Tibial artery (tissue), 4 donors: ENCODE measurements at regions not wholly inside any gene's neighbourhood (a gene's known extent, or its start where the extent isn't known, plus 50 kb on each side); places are given as distances from the start of the nearest gene placed in this dataset.

Experiments
- DNase-seq, 2 donors: peaks; one replicate each; pipeline ENCODE4 v3.0.0-alpha.2; 2019
- H3K27ac ChIP-seq, 2 donors: fragments of 200-600 bp; sonication (generic) in 1 of 2; 1 replicate in 1 of 2; 2 replicates in 1 of 2; pipeline ENCODE4 v1.5.1; 2018 to 2019; ENCODE audit warnings: mild to moderate bottlenecking in 1 of 2
- H3K27me3 ChIP-seq, 2 donors: fragments of 200-600 bp; sonication (generic) in 1 of 2; one replicate each; pipeline versions ENCODE4 v1.5.1 to v1.6.0; 2016 to 2019
- H3K36me3 ChIP-seq, 3 donors: fragments of 200-600 bp; sonication (generic) in 2 of 3; one replicate each; pipeline ENCODE4 v1.5.1; 2016 to 2019; ENCODE audit warnings: mild to moderate bottlenecking in 2 of 3
- H3K4me1 ChIP-seq, 4 donors: fragments of 200-600 bp; sonication (generic) in 2 of 4; 1 replicate in 3 of 4; 2 replicates in 1 of 4; pipeline ENCODE4 v1.5.1; 2016 to 2019
- H3K4me3 ChIP-seq, 2 donors: fragments of 200-600 bp; sonication (generic) in 1 of 2; 1 replicate in 1 of 2; 2 replicates in 1 of 2; pipeline ENCODE4 v1.5.1; 2018 to 2019; ENCODE audit warnings: mild to moderate bottlenecking in 2 of 2
- H3K9me3 ChIP-seq, 3 donors: fragments of 200-600 bp; sonication (generic) in 1 of 3; one replicate each; pipeline ENCODE4 v1.5.1; 2016 to 2019
- intact Hi-C: fragments of 100-400 bp; cut with DNase I; formaldehyde crosslinking; loops from one replicate; pipeline ENCODE4 v1.15.0; 2023; ENCODE audit warnings: low total_unique reads
- TF ChIP-seq, protein P1 (sequence below), 2 experiments: fragments of 200-600 bp in 1 of 2; fragments of 450-650 bp in 1 of 2; IDR thresholded peaks; one replicate each; pipeline ENCODE4 v1.5.1; 2017 to 2019; ENCODE audit warnings: antibody characterized with exemption in 2 of 2, mild to moderate bottlenecking in 1 of 2, moderate library complexity in 1 of 2

DNA sequence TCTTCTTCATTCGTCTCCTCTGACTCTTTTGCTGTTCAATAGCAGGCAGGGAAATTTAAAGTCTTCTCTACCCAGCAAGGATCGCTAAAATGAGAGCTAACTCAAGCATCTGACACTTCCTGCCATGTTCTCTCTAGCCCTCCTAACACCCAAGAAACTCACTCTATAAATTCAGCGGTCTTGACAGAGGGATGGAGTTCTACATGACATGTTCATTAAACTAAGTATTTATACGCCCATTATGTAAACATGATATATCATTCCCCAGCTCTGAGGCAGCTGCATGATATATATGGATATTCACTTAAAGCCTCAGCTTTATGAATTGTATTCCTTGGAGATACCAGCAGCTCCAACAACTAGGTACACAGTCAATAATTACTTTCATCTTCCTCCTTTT lies 231.0 kb downstream of the METTL4 start:
- TF ChIP-seq, protein P1, sequence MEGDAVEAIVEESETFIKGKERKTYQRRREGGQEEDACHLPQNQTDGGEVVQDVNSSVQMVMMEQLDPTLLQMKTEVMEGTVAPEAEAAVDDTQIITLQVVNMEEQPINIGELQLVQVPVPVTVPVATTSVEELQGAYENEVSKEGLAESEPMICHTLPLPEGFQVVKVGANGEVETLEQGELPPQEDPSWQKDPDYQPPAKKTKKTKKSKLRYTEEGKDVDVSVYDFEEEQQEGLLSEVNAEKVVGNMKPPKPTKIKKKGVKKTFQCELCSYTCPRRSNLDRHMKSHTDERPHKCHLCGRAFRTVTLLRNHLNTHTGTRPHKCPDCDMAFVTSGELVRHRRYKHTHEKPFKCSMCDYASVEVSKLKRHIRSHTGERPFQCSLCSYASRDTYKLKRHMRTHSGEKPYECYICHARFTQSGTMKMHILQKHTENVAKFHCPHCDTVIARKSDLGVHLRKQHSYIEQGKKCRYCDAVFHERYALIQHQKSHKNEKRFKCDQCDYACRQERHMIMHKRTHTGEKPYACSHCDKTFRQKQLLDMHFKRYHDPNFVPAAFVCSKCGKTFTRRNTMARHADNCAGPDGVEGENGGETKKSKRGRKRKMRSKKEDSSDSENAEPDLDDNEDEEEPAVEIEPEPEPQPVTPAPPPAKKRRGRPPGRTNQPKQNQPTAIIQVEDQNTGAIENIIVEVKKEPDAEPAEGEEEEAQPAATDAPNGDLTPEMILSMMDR (IDR thresholded peaks at IDR 0.05): no peak
- Histone ChIP-seq H3K4me3 (no peak overlapping the region), H3K9me3 (no peaks in the 10 kb centered on the region), H3K36me3 (no peaks in the 10 kb centered on the region), H3K27ac (no peak overlapping the region), H3K4me1 (no peaks in the 10 kb centered on the region), H3K27me3 (no peaks in the 10 kb centered on the region)
- intact Hi-C loops: no loop called here
- no peak for DNase-seq

DNA sequence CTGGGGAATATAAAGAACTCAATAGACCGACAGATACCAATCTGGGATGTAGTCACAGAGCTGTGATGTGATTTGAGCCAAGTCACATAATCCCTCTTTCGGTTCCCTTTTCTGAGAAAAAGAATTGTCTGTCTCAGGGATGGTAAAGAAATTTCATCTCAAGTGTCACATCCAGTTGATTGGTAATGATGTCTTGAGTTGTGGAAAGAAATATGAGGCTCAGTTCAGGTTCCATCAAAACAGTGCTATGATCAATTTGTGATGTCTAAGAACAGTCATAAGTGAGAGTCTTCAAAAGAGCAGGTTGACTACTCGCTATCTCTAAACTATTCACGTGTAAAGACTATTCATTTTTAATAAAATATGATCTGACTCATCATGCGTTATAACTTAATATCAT lies 223.3 kb downstream of the METTL4 start:
- H3K9me3 ChIP-seq: no peaks in the 10 kb centered on the region
- intact Hi-C loops: no loop called here
- TF ChIP-seq, protein P1 (IDR thresholded peaks at IDR 0.05): no peak
- H3K4me1 ChIP-seq: no peaks in the 10 kb centered on the region
- H3K4me3 ChIP-seq: no peak overlapping the region
- H3K36me3 ChIP-seq: no peaks in the 10 kb centered on the region
- H3K27ac ChIP-seq: no peak overlapping the region
- no peak for DNase-seq
- no peaks in the 10 kb centered on the region for H3K27me3 ChIP-seq

DNA sequence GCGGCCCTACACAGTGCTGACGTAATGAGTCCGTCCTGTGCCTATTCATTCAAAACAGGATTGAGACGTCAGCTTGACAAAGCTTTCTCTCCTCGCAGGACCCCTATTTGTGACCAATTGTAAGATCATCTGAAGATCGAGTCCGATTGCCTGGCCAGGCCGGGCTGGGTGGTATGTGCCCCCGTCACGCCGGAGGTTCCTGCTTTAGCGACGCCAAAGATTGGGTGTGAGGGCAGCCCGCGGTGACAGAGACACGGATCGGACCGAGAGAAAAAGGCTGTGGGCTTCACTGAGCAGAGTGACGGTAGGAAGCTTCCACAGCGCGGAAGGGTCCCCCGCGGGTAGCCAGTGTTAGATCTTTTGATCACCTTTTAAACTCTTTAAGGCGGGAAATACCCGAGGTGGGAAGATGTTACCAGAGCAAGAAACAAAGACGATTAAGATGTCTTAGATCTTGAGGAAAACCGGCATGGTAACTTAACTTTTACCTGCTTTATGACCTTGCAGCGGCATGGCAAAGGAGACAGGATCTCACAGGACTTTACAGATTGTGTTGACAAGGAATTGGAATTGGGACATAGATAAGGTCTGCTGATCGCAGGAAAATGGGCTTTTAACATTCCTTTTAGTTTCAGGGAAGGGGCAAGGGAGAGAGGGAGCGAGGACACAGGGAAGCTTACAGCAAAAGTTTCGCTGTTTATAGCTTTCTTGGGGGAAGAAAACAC lies 220.0 kb downstream of the METTL4 start:
- Histone ChIP-seq H3K4me3 (no peak overlapping the region), H3K27me3 (no peaks in the 10 kb centered on the region), H3K36me3 (no peaks in the 10 kb centered on the region), H3K9me3 (no peaks in the 10 kb centered on the region), H3K27ac (no peak overlapping the region), H3K4me1 (no peaks in the 10 kb centered on the region)
- no peak for DNase-seq
- intact Hi-C loops: no loop called here
- TF ChIP-seq, protein P1 (IDR thresholded peaks at IDR 0.05): no peak

DNA sequence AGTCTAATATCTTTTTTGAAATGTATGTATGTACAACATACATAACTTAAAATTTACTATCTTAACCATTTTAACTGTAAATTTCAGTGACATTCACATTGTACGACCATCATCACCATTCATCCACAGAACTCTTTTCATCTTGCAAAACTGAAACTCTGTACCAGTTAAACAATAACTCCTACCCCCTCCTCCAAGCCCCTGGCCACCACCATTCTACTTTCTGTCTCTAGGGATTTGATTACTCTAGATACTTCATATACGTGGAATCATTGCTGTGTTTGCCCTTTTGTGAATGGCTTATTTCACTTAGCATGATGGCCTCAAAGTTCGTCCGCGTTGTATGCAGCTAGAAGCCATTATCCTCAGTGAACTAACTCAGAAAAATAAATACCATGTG lies 217.0 kb downstream of the METTL4 start:
- H3K4me1 ChIP-seq: no peaks in the 10 kb centered on the region
- TF ChIP-seq, protein P1 (IDR thresholded peaks at IDR 0.05): no peak
- no peaks in the 10 kb centered on the region for H3K36me3 ChIP-seq
- H3K27me3 ChIP-seq: no peaks in the 10 kb centered on the region
- no peaks in the 10 kb centered on the region for H3K9me3 ChIP-seq
- no peak overlapping the region for H3K4me3 ChIP-seq
- intact Hi-C loops: no loop called here
- H3K27ac ChIP-seq: no peak overlapping the region
- no peak for DNase-seq

DNA sequence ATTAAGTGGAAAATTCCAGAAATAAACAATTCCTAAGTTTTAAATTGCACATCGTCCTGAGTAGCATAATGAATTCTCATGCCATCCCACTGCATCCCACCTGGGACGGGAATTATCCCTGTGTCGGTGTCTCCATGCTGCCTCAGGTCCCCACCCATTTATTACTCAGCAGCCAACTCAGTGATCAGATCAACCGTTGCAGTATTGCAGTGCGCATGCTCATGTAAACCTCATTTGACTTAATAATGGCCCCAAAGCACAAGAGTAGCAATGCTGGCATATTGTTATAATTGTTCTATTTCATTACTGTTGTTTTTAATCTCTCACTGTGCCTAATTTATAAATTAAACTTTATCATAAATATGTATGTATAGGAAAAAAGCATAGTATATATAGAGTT lies 214.4 kb downstream of the METTL4 start:
- Histone ChIP-seq H3K4me1 (no peaks in the 10 kb centered on the region), H3K36me3 (no peaks in the 10 kb centered on the region), H3K27me3 (no peaks in the 10 kb centered on the region), H3K4me3 (no peak overlapping the region), H3K9me3 (no peaks in the 10 kb centered on the region), H3K27ac (no peak overlapping the region)
- TF ChIP-seq, protein P1 (IDR thresholded peaks at IDR 0.05): no peak
- no peak for DNase-seq
- intact Hi-C loops: no loop called here

DNA sequence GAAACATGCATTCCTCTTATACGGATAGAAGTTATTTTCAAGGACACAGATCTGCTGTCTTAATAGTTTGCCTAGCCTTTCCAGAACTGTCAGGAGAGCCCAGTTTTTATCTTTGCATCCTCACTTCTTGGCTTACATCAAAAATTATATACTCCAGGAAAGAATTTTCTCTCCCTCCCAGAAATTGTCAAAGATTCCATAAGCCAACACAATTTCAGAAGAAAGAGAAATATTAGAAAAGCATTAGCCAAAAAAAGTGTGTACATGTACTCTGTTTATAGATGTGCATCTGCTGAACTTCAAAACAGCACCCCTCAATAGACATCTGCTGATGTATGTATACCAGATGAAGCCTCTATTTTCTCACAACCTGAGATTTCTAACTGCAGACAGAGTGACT lies 210.4 kb downstream of the METTL4 start:
- no peak overlapping the region for H3K4me3 ChIP-seq
- no peaks in the 10 kb centered on the region for H3K36me3 ChIP-seq
- TF ChIP-seq, protein P1 (IDR thresholded peaks at IDR 0.05): no peak
- DNase-seq: no peak
- no peaks in the 10 kb centered on the region for H3K27me3 ChIP-seq
- H3K4me1 ChIP-seq: no peaks in the 10 kb centered on the region
- H3K9me3 ChIP-seq: no peaks in the 10 kb centered on the region
- intact Hi-C loops: no loop called here
- no peak overlapping the region for H3K27ac ChIP-seq
